HG03521 (cell line): ENCODE measurements at regions not wholly inside any gene's neighbourhood (a gene's known extent, or its start where the extent isn't known, plus 50 kb on each side); places are given as distances from the start of the nearest gene placed in this dataset.
"Not testable (repeated sequence)": the region's sequence is repeated elsewhere in the genome, so short reads cannot be mapped to it uniquely, and the experiment has no call there.

Experiments used
- ATAC-seq: cut with Tn5 transposase; IDR thresholded peaks from one replicate; pipeline ENCODE4 v1.9.1; 2021; ENCODE audit warnings: mild to moderate bottlenecking, moderate library complexity; ENCODE audit not compliant: unreplicated experiment

DNA sequence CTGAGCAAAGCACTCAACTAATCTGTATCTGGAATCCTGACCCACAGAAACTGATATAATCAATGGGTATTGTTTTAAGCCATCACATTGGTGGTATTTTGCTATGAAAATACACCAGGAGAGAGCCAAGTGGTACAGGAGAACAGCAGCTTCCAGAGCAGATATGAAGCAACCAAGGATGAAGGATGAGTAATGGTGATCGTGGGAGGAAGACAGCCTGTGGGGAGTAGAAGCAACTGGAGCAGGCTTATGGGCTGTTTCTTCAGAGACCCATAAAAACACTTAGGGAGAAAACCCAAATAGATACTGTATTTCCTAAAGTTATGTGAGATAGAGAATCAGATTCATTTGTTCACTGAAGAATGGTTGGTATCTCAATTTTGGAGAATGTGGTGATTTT is 330.8 kb downstream of the NUP35 start:
- no peak for ATAC-seq

DNA sequence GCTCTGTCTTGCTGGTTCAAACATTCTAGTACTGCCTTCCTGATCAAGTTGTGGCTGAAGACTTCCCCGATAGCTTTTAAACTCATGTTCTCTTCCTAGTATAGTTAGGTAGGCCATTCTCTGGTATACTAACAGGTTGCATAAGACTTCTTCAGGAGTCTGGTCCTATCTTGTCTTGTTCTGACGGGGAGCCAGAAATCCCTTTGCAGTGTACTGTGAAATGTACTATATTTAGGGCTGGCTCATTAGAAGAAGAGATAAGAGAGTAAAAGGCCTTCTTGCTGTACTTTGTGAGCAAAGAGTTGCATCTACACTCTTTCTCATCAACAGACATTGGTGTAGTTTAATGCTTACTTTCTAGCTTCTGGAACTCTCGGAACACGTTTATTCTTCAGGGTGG is 331.9 kb downstream of the NUP35 start:
- no peak for ATAC-seq

DNA sequence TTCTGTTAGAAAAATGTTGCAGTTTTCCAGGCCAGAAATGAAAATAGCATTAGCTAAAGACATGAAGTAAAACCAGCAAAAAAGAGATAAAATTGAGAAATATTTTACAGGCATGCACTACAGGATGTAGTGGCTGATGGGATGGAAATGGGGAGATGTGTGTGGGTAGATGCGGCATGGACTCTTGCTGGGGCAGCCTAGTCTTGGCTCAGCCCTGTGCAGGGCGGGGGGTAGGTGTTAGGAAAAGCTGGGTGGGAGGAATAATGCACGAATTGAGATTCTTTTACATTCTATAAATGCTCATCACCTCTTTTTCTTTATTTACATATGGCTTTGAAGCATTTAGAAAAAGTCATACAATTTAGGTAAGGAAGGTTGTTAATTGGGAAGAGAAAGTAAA is 334.2 kb downstream of the NUP35 start:
- ATAC-seq, result no peak

DNA sequence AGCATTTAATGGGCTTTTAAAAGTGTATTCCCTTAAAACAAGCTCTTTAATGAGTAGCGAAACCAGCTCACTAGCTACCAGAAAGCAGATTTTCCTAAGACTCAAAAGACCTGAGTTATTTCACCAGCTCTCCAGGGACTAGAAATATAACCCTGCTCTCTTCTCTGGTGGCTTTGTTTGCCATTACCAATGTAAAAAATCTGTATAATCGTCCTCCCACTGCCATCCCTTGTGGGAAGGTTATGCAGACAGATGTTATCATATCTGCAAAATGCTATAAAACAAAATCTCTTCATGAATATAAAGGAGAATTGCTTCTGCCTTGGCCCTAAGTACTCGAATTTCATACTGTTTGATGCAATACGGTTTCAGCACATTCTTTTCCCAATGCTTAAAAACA is 335.2 kb downstream of the NUP35 start:
- ATAC-seq, result no peak

DNA sequence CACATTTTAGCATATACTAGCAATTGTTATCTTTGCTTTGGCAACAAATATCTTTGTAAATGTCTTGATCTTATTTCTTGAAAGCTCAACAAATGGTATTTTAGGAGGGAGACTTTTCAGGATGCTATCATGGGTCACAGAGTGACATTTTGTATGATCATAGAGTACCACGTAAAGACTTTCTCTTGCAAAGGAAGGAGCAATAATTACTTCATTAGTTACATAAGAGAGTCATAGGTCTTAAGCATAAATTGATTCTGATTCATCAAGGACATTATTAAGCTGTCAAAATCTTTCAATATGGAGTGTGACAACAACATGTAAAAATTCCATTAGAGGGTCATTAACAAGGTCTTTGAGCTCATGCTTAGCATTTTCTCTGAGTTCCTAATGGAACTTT is 339.6 kb downstream of the NUP35 start:
- ATAC-seq, result no peak

DNA sequence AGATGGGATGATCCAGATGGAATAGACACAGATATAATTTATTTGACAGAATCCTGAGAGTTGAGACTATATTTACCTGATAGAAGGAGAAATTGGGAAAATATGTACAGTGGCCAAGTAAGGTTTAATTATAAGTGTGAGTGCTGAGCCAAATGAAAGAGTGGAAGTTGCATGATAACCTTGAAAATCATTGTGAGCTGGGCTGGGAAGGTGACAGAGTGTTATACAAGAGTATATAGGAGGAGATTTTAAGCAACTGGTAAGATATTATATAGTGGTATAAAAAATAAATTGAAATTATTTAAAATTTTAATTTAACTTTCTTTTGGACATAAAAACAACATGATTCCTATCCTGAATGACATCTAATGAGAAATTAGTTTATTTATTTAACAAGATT is 340.8 kb downstream of the NUP35 start:
- no peak for ATAC-seq

DNA sequence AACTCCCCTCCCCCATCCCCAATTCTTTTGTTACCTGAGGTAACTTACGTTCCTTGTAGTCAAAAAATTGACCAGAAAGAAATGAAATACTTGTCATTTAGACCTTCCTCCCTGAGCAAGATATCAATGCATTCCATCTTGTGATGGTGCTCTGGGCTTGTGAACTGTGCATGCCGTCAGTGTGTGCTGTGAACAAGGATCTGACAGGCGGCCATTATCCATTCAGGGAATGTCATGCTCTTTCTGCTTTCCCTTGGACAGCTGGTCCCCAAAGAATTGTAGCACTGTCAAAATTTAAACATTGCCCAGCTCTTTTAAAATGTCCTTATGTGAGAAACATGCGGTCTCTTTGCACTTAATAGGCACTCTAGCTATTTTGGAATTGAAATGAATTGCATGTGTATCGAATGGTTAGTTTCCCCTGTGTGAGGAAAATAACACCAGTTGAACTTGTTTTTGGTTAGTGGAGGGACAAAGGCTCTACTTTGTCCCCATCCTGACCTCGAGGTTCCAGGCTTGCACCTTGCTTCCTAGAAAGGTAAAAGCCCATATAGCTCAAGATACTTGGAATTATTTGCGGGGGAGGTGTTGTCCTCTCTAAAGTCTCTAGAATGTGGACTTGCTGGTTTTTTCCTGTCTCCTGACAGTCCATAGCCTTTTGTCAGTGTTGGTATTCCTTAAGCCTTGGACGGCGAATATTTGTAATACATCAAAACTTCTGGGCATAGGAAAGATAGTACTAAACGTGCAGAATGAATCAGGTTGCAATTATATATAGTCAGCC is 350.9 kb downstream of the NUP35 start:
- ATAC-seq, result no peak

DNA sequence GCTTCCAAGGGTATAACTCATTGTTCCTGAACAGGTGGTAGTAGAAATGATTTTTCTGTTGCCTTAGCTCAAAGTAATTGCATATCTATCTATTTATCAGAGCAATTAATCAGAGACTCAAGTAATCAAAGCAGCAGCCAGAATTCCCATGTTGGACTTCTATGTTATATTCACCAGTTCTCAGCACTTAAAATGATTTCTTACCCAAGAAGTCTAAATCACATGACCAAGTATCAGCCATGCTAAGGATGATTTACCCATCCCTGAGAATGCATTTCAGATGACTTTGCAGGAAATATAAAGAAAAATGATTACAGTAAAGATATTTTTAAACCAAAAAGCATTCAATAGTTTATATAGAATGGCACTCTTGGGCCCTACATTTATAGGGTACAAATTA is 352.2 kb downstream of the NUP35 start:
- no peak for ATAC-seq

DNA sequence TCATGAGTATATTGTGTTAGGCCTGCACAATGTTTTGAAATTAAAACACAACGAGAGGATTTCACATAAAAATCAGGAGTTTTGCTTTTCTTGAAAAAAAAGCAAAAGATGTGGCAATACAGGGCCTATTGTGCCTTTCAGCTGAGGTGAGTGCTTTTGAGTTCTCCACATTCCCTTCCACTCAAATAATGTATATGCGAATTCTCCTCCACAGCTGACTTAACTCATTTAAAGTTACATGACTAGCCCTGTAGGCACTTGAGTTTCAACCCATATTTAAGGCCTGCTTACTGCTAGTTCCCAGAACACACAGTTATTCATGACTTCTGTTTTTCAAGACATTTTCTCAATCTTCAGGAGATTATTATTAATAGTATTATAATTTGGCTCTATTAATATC is 353.1 kb downstream of the NUP35 start:
- no peak for ATAC-seq

DNA sequence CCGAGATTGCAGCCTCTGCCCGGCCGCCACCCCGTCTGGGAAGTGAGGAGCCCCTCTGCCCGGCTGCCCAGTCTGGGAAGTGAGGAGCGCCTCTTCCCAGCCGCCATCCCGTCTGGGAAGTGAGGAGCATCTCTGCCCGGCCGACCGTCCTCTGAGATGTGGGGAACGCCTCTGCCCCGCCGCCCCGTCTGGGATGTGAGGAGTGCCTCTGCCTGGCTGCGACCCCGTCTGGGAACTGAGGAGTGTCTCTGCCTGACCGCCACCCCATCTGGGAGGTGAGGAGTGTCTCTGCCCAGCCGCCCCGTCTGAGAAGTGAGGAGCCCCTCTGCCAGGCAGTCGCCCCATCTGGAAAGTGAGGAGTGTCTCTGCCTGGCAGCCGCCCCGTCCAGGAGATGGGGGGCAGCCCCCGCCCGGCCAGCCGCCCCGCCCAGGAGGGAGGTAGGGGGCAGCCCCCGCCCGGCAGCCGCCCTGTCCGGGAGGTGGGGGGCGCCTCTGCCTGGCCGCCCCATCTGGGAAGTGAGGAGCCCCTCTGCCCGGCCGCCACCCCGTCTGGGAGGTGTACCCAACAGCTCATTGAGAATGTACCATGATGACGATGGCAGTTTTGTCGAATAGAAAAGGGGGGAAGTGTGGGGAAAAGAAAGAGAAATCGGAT is 354.8 kb downstream of the NUP35 start:
- not testable (repeated sequence) for ATAC-seq

DNA sequence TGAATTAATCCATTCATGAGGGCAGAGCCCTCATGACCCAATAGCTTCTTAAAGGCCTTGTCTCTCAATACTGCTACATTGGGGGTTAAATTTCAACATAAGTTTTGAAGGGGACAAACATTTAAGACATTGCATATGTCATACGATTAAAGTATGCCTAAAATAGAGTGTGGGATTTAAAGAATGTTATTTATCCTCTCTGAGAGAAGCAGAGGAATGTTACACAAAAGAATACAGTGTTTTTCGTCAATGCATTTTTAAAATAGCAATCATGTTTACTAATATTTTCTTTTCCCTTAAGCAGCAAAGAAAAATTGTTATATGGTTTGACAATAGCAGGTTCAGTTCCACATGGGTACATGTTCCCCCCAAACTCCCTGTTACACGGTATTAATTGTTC is 363.1 kb downstream of the NUP35 start:
- no peak for ATAC-seq

DNA sequence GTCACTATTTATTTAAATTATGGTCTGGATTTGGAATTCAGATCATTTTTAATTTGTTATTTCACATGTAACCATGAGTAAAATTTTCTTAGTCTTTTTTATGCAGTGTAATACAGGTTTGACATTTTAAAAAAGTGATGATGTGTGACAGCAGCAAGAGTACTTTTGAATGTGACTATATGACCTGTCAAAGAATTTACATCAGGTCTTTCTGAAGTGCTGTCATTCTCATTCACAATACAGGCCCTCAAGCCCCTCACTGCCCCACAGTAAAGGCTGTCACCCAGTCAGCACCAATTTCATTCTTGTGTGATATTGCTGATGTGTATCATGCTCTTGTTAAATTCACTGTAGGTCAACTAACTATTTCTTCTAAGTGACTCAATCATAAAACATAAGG is 364.2 kb downstream of the NUP35 start:
- ATAC-seq, result no peak

DNA sequence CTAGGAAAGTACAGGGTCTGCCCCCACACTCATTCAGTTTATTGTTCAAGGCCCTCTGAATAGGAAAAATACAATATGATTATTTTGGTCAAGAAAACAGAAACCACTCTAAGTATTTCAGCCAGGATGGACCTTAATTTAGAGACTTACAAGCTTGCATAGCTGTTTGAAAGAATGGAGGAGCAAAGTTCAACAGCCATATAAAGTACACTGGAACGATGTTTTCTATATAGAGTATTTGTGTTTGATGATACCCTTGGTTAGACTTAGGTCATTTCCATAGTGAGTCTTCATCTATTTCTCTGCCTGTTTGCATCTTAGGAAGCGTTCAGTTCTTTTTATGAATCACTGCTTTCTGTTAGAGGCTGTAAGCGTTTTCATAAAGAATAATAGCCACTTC is 366.2 kb downstream of the NUP35 start:
- ATAC-seq, result no peak

DNA sequence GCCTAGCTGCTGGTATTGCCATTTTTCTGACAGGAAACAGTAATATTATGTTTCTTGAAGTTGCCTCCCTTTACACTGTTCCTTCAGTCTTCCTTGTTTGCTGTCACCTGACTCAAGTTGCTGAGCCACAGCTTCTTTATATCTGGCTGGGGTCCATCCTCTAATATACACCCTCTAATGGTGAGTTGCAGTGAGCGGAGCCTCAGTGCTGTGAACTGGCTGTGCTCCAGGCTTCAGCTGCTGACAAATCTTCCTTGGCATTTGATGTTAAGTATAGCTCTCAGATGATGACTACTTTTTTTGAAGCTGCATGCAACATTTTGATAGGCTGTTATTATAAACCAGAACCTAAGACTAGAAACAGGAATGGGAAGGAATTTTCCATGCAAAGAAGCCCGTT is 366.7 kb downstream of the NUP35 start:
- no peak for ATAC-seq

DNA sequence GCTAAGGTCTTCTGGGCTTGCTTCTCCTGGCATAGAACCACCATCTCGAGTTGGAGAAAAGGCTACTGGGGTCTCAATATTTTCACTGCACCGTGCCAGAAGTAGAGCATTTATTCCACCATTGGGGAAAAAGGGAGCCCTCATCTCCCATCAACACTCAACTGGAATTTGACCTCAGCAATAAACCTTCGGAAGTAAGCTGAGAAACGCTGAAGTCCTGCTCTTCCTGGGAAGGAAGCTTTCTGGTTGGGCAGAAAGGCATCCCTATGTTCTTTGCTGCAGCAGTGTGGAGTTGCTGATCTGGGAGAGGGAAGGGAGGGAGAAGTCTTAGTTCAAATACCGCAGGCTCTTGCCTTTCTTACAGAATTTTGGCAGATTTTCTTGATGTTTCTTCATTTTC is 368.8 kb downstream of the NUP35 start:
- ATAC-seq, result no peak

DNA sequence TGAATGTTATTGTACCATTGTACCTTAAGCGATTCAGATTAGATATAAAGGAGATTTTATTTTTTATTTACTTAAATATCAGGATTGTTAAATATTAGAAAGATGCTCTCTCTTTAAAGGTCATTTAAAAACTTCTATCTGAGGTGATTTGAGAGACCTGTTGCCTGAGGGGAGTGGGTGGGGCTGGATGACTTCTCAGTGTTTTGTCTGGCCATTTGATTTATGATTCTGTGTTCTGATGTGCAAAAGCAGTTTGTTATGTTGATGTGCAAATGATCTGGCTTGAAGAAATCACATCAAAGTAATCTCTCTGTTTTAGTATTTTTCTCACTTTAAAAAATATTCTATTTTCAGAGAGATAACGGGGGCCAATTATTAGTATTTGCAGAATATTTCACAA is 370.8 kb downstream of the NUP35 start:
- ATAC-seq, result no peak

DNA sequence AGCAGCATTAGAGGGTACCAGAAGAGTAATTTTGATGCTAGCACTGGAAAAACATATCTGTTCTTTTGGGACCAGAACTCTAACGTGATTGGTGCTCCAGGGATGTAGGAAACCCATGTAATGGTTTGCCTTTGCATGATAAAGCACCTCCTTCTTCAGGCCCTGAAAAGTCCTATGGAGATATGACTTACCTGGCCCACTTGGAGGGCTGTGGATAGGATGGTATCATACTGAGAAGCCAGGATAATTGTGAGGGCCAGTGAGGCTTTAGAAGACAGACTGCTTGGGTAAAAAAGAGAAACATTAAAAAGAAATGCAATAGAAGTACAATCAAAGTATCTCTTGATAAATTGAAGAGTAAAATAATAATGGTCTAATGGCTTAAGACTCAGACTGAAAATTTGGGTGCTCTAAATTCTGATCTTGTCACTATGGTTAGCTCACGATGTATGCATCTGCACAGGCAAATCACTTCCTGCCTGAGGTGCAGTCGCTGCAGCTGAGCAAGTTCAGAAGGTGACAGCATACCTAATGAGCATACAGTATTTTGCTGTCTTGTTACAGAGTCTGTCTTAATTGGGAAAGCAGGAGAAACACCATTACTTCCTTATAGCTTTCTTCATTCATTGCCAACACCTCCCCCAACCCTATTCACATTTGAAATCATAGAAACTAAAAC is 371.5 kb downstream of the NUP35 start:
- peak; percentile 94 for ATAC-seq

DNA sequence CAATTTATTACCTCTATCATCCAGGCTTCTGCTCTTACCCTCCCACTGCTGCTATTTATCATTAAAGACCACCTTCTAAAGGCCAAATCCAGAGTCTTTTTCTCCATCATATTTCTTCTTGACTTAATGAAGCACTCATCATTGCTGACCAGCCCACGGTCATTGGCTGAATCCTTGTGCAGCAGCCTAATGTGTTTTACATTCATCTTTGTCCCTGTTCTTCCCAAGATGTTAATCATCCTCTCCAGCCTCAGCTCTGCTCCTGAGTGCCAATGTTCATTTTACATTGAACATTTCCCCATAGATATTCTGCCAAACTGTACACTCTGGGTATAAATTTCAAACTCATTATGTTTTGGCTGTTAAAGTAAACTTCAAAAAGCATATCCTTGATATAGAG is 373.6 kb downstream of the NUP35 start:
- ATAC-seq, result no peak

DNA sequence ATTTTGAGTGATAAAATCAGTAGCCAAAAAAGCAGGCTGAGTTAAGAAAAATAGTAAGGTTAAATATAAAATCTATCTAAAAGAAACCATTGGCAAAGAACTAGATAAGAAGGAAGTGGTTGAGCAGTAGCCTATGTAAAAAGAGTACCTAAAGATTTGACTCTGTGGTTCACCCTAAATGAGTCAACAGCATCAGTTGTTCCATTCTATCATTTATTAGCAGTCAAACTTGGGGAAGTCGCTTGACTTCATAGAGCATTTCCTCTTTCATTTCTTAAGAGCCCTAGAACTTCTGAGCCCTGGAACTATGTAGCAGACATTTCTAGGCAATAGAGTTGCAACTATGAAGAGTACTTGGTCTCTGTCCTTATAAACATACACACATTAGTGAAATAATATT is 381.7 kb downstream of the NUP35 start:
- ATAC-seq, result peak; percentile 82

DNA sequence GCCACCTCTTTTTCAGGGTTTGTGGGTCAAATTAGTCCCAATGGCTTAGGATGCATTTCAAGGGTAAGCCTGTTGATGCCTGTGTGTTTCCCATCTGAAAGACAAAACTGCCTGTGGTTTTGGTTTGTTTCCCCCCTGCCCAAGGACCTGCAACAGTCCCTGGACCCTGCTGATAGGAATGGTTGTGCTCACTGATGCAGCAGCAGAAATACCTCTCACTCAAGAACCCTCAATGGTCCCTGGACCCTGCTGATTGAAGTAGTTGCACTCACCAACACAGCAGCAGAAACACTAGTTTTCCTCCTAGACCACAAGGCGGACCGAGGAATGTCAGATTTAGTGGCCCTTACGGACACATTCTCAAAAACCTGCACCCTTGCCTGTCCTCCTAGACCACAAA is 386.9 kb downstream of the NUP35 start:
- ATAC-seq, result no peak

DNA sequence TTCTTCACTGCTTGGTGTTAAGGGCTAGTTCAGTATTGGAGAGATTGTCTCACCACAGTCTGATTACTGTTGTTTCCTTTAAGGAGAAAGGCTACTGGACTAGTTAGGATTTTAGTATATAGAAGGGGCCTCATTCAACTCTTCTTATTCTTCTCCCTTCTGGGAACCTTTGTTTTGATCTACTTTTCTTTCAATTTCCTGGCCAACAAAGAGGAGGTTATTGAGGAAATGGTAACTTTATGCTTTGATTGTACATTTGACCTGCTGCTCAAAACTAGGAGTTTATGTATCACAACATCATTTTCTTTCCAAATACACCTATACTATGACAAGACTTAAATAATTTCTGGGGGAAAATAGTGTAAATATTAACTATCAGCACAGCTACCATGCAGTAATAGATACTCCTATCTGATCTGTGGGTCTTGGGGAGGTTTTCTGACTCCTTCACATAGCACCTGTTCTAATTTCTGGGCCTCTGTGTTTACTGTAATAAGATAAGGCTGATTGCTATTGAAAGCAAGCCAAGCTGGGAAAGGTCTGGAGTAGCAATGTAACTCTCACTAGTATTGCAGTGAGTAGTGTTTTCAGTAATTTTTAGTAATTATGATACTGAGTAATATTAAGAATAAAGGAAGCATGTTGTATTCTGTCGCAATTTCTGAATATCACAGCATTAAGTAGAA is 395.3 kb downstream of the NUP35 start:
- no peak for ATAC-seq

DNA sequence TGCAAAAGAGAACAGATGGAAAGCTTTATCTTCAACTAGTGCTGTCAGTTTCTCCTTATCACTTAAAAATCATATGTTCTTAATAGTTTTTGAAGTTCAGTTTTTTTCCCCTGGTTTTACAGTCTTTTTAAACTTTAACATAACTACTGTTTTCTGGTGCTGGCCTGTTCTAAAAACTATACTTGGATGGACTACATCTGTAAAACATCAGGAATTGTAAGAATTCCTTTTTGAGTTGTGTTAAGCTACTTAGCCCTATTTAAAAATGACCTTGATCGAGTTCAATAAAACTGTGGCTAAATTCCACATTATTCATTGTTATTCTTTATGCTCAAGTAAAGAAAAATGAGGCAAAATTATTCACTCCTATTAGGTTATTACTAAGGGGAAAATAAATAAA is 397.7 kb downstream of the NUP35 start:
- no peak for ATAC-seq
